ENCODE measurements at regions not wholly inside any gene's neighbourhood (a gene's known extent, or its start where the extent isn't known, plus 50 kb on each side); places are given as distances from the start of the nearest gene placed in this dataset.

- TF ChIP-seq, protein P1, sequence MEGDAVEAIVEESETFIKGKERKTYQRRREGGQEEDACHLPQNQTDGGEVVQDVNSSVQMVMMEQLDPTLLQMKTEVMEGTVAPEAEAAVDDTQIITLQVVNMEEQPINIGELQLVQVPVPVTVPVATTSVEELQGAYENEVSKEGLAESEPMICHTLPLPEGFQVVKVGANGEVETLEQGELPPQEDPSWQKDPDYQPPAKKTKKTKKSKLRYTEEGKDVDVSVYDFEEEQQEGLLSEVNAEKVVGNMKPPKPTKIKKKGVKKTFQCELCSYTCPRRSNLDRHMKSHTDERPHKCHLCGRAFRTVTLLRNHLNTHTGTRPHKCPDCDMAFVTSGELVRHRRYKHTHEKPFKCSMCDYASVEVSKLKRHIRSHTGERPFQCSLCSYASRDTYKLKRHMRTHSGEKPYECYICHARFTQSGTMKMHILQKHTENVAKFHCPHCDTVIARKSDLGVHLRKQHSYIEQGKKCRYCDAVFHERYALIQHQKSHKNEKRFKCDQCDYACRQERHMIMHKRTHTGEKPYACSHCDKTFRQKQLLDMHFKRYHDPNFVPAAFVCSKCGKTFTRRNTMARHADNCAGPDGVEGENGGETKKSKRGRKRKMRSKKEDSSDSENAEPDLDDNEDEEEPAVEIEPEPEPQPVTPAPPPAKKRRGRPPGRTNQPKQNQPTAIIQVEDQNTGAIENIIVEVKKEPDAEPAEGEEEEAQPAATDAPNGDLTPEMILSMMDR (conservative IDR thresholded peaks at IDR 0.05; ENCODE audit: low read length): no peak
- TF ChIP-seq EZH2phosphoT487 (IDR thresholded peaks at IDR 0.05; ENCODE audit: borderline replicate concordance): no peak
Measured at GRCh38 chr20:22437354-22437753, 147.0 kb downstream of the FOXA2 start.

Measured in Loucy (cell line).